ENCODE measurements at regions not wholly inside any gene's neighbourhood (a gene's known extent, or its start where the extent isn't known, plus 50 kb on each side); places are given as distances from the start of the nearest gene placed in this dataset.
"Not testable (repeated sequence)": the region's sequence is repeated elsewhere in the genome, so short reads cannot be mapped to it uniquely, and the experiment has no call there.

- peaks cover 10% of the 10 kb centered on the region for H3K4me1 Mint-ChIP-seq (ENCODE audit: low read depth)
- no peaks in the 10 kb centered on the region for H3K9me3 Mint-ChIP-seq (ENCODE audit: low read depth)
- H3K27me3 Mint-ChIP-seq: no peaks in the 10 kb centered on the region
- DNase-seq (ENCODE audit: low spot score, unreplicated experiment): no peak
- H3K4me3 Mint-ChIP-seq (ENCODE audit: low read depth): no peak overlapping the region
- peak overlapping the region; percentile 37 for H3K27ac Mint-ChIP-seq
- no peaks in the 10 kb centered on the region for H3K36me3 Mint-ChIP-seq (ENCODE audit: insufficient read depth)
- no peak for TF ChIP-seq CTCF (IDR thresholded peaks at IDR 0.05; ENCODE audit: unreplicated experiment)
Measured at GRCh38 chr21:31520561-31521098, 138.9 kb upstream of the SOD1 start.

DNA sequence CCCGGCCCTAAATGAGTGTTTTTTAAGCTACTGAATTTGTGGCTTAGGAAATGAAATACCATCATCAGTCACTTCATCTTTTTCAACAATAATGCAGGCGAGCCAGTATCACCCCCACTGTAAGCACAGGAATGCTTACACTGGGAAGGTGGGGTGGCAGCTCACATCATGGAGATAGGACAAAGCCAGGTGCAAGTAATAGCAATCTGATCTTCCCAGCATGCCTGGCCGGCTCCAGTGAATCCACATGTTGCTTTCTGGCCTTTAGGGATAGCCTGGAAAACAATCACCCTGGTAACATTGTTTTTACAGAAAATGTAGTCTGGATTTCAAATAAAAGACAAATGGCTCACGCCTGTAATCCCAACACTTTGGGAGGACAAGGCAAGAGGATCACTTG is 140.9 kb upstream of the SOD1 start:
- H3K36me3 Mint-ChIP-seq (ENCODE audit: insufficient read depth): no peaks in the 10 kb centered on the region
- TF ChIP-seq CTCF (IDR thresholded peaks at IDR 0.05; ENCODE audit: unreplicated experiment): no peak
- H3K4me1 Mint-ChIP-seq (ENCODE audit: low read depth): peaks cover 21% of the 10 kb centered on the region
- no peaks in the 10 kb centered on the region for H3K27me3 Mint-ChIP-seq
- no peaks in the 10 kb centered on the region for H3K9me3 Mint-ChIP-seq (ENCODE audit: low read depth)
- DNase-seq (ENCODE audit: low spot score, unreplicated experiment): no peak
- no peak overlapping the region for H3K4me3 Mint-ChIP-seq (ENCODE audit: low read depth)
- no peak overlapping the region for H3K27ac Mint-ChIP-seq

DNA sequence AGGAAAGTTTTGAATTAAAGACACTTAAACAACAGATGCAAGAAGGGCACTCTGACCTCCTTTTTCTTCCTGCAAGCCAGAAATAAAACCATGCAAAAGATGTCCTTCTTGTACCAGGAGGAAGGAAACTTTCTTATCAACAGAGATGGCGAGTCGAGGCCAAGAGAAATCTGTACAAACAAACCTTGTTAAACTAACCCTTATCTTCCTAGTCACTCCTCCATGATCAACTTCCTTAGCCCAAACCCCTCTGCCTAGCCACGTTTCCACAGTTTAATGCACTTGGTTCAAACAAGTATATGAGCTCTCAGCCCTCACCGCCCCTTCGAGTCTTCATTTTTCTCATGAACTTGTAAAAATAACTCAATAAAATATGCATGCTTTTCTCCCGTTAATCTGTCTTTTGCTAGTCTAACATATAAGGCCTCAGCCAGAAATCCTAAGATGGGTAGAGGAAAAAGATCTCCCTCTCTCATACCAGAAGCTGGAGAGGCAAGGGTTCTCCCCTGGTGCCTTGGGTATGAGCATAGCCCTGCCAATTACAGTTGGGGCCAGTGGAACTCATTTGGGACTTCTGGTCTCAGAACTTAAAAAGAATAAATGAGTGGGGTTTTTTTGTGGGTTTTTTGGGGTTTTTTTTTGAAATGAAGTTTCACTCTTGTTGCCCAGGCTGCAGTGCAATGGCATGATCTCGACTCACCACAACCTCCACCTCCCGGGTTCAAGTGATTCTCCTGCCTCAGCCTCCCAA is 141.7 kb upstream of the SOD1 start:
- Mint-ChIP-seq H3K27me3 (no peaks in the 10 kb centered on the region), H3K36me3 (ENCODE audit: insufficient read depth) (no peaks in the 10 kb centered on the region), H3K4me1 (ENCODE audit: low read depth) (peaks cover 21% of the 10 kb centered on the region), H3K27ac (no peak overlapping the region), H3K4me3 (ENCODE audit: low read depth) (no peak overlapping the region), H3K9me3 (ENCODE audit: low read depth) (no peaks in the 10 kb centered on the region)
- no peak for DNase-seq (ENCODE audit: low spot score, unreplicated experiment)
- TF ChIP-seq CTCF (IDR thresholded peaks at IDR 0.05; ENCODE audit: unreplicated experiment): no peak

DNA sequence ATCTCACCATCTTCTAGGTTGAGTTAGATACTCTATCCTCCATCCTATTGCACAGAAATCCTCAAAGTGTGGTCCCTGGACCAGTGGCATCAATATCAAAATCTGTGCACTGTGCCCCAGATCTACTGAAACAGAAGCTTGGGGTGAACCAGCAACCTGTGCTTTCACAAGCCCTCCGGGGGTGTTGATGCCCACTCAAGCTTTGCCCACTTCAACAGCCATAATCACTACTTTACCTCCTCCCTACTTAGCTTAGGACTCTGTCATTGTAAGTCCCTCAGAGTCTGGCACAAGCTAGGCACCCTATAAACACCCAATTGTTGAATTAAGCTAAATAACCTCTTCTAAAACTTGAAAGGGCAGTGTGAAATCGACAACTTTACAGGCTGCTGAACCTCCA is 144.2 kb upstream of the SOD1 start:
- Mint-ChIP-seq H3K4me3 (ENCODE audit: low read depth) (no peak overlapping the region), H3K27ac (no peak overlapping the region), H3K9me3 (ENCODE audit: low read depth) (no peaks in the 10 kb centered on the region), H3K36me3 (ENCODE audit: insufficient read depth) (no peaks in the 10 kb centered on the region), H3K27me3 (no peaks in the 10 kb centered on the region), H3K4me1 (ENCODE audit: low read depth) (peaks cover 18% of the 10 kb centered on the region)
- no peak for TF ChIP-seq CTCF (IDR thresholded peaks at IDR 0.05; ENCODE audit: unreplicated experiment)
- DNase-seq (ENCODE audit: low spot score, unreplicated experiment): no peak

GRCh38 chr21:31514598-31514997 is 144.9 kb upstream of the SOD1 start:
- no peaks in the 10 kb centered on the region for H3K27me3 Mint-ChIP-seq
- peaks cover 18% of the 10 kb centered on the region for H3K4me1 Mint-ChIP-seq (ENCODE audit: low read depth)
- H3K9me3 Mint-ChIP-seq (ENCODE audit: low read depth): no peaks in the 10 kb centered on the region
- no peak for TF ChIP-seq CTCF (IDR thresholded peaks at IDR 0.05; ENCODE audit: unreplicated experiment)
- no peaks in the 10 kb centered on the region for H3K36me3 Mint-ChIP-seq (ENCODE audit: insufficient read depth)
- H3K4me3 Mint-ChIP-seq (ENCODE audit: low read depth): no peak overlapping the region
- DNase-seq (ENCODE audit: low spot score, unreplicated experiment): no peak
- H3K27ac Mint-ChIP-seq: peak overlapping the region; percentile 46

- not testable (repeated sequence) for H3K36me3 Mint-ChIP-seq (ENCODE audit: insufficient read depth); DNase-seq (ENCODE audit: low spot score, unreplicated experiment); H3K4me3 Mint-ChIP-seq (ENCODE audit: low read depth); H3K9me3 Mint-ChIP-seq (ENCODE audit: low read depth); H3K27me3 Mint-ChIP-seq
- Mint-ChIP-seq H3K4me1 (ENCODE audit: low read depth) (peaks cover 18% of the 10 kb centered on the region), H3K27ac (peak overlapping the region; percentile 62)
Measured at GRCh38 chr21:31513541-31513940, 146.0 kb upstream of the SOD1 start.

DNA sequence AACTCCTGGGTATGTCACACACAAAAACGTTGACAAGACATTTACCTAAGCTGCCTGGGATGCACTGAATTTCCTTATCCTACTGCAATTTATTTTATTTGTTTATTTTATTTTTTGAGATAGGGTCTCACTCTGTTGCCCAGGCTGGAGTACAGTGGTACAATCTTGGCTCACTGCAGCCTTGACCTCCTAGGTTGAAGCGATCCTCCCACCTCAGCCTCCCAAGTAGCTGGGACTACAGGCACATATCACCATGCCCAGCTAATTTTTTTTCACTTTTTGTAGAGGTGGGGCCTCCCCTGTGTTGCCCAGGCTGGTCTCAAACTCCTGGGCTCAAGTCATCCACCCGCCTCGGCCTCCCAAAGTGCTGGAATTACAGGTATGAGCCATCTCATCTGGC is 147.5 kb upstream of the SOD1 start:
- peaks cover 15% of the 10 kb centered on the region for H3K4me1 Mint-ChIP-seq (ENCODE audit: low read depth)
- H3K27ac Mint-ChIP-seq, H3K27me3 Mint-ChIP-seq: not testable (repeated sequence)

More for the DNA sequence above, 147.5 kb upstream of the SOD1 start:
- not testable (repeated sequence) for H3K36me3 Mint-ChIP-seq (ENCODE audit: insufficient read depth); DNase-seq (ENCODE audit: low spot score, unreplicated experiment); H3K9me3 Mint-ChIP-seq (ENCODE audit: low read depth); H3K4me3 Mint-ChIP-seq (ENCODE audit: low read depth)

Data from progenitor cell of endocrine pancreas (in vitro differentiated cells).